H1 (cell line): ENCODE measurements at regions not wholly inside any gene's neighbourhood (a gene's known extent, or its start where the extent isn't known, plus 50 kb on each side); places are given as distances from the start of the nearest gene placed in this dataset.

Experiments
- CTCF ChIA-PET: fragments of 300-600 bp; sonication (Branson Sonifier 250); formaldehyde crosslinking; loops from one replicate; lab custom pipeline; 2021; ENCODE audit not compliant: partially characterized antibody; lab: Charles Lee
- POLR2A ChIA-PET: fragments of 300-600 bp; sonication (Branson Sonifier 250); formaldehyde crosslinking; loops from one replicate; lab custom pipeline; 2021; ENCODE audit warnings: inconsistent platforms; ENCODE audit not compliant: partially characterized antibody; lab: Charles Lee
- DNase-seq, 2 experiments: peaks; one replicate each; pipeline versions ENCODE4 v3.0.0 to v3.0.0-alpha.2; 2010 to 2022; ENCODE audit warnings: low spot score in 2 of 2, low read depth in 1 of 2, mixed read lengths in 1 of 2
- FAIRE-seq: peaks from 2 replicates; lab custom pipeline; 2011; peaks lifted over from hg19 to GRCh38; lab: Jason Lieb, UNC
- H2AFZ ChIP-seq: 2 replicates; pipeline ENCODE4 v1.8.1; 2012; ENCODE audit warnings: low read length, inconsistent platforms
- H2AK5ac ChIP-seq: 2 replicates; pipeline ENCODE4 v1.6.1; 2013; ENCODE audit warnings: low read depth, low read length
- H2BK120ac ChIP-seq: replicated peaks from 2 replicates; pipeline ENCODE3; 2013; ENCODE audit warnings: low read depth, low read length, inconsistent platforms
- H2BK12ac ChIP-seq: 2 replicates; pipeline ENCODE4 v1.6.1; 2013; ENCODE audit warnings: low read depth, low read length
- H2BK15ac ChIP-seq: 2 replicates; pipeline ENCODE4 v1.6.1; 2013; ENCODE audit warnings: low read length
- H2BK20ac ChIP-seq: 2 replicates; pipeline ENCODE4 v1.6.1; 2013; ENCODE audit warnings: low read length
- H2BK5ac ChIP-seq: 2 replicates; pipeline ENCODE4 v1.6.1; 2013; ENCODE audit warnings: low read depth, low read length
- H3K14ac ChIP-seq: 2 replicates; pipeline ENCODE4 v1.6.1; 2013; ENCODE audit warnings: inconsistent platforms; ENCODE audit not compliant: insufficient read length
- H3K18ac ChIP-seq: 2 replicates; pipeline ENCODE4 v1.6.1; 2013; ENCODE audit warnings: low read length; ENCODE audit errors: extremely low read depth
- H3K23ac ChIP-seq: 2 replicates; pipeline ENCODE4 v1.6.1; 2013; ENCODE audit warnings: inconsistent platforms; ENCODE audit not compliant: insufficient read length
- H3K23me2 ChIP-seq: 2 replicates; pipeline ENCODE4 v1.6.1; 2013; ENCODE audit warnings: low read depth, low read length
- H3K27ac ChIP-seq: 2 replicates; pipeline ENCODE4 v1.6.1; 2011; ENCODE audit warnings: low read depth, low read length, inconsistent platforms
- H3K27me3 ChIP-seq, 4 experiments: replicated peaks in 1 of 4; 1 replicate in 1 of 4; 2 replicates in 3 of 4; pipeline versions ENCODE4 v1.6.1 to v1.8.1; 2011 to 2013; ENCODE audit warnings: low read length in 3 of 4, mild to moderate bottlenecking in 3 of 4, inconsistent platforms in 2 of 4, mixed read lengths in 2 of 4, moderate library complexity in 1 of 4; ENCODE audit not compliant: control insufficient read depth in 3 of 4, insufficient read depth in 3 of 4; ENCODE audit errors: extremely low read depth in 1 of 4
- H3K36me3 ChIP-seq, 4 experiments: 2 replicates each; pipeline versions ENCODE4 v1.6.1 to v1.8.1; 2011 to 2013; ENCODE audit warnings: mild to moderate bottlenecking in 4 of 4, low read length in 3 of 4, moderate library complexity in 2 of 4, control low read depth in 1 of 4, inconsistent platforms in 1 of 4; ENCODE audit not compliant: insufficient read depth in 4 of 4, control insufficient read depth in 2 of 4
- H3K4ac ChIP-seq: replicated peaks from 2 replicates; pipeline ENCODE3; 2013; ENCODE audit warnings: low read length, low read depth, mixed read lengths, inconsistent platforms; ENCODE audit not compliant: insufficient read length
- H3K4me1 ChIP-seq, 4 experiments: replicated peaks in 1 of 4; 1 replicate in 1 of 4; 2 replicates in 3 of 4; pipeline versions ENCODE4 v1.6.1 to v1.8.1; 2011 to 2013; ENCODE audit warnings: low read length in 3 of 4, inconsistent platforms in 2 of 4, mixed read lengths in 1 of 4; ENCODE audit not compliant: insufficient read depth in 4 of 4, control insufficient read depth in 3 of 4
- H3K4me2 ChIP-seq, 2 experiments: 2 replicates each; pipeline versions ENCODE4 v1.6.1 to v1.8.1; 2011 to 2013; ENCODE audit warnings: low read depth in 2 of 2, low read length in 2 of 2, control low read depth in 1 of 2, inconsistent platforms in 1 of 2, mild to moderate bottlenecking in 1 of 2; ENCODE audit not compliant: insufficient read depth in 1 of 2
- H3K4me3 ChIP-seq, 4 experiments: fragments of 200-600, 300-600 bp in 1 of 4; sonication (generic), shearing (Covaris generic), sonication (Bioruptor Twin) in 1 of 4; 2 replicates each; pipeline versions ENCODE4 v1.5.1 to v1.8.1; 2011 to 2016; ENCODE audit warnings: low read length in 4 of 4, low read depth in 3 of 4, control low read depth in 2 of 4, inconsistent platforms in 2 of 4, mild to moderate bottlenecking in 2 of 4, mixed read lengths in 1 of 4, moderate library complexity in 1 of 4; ENCODE audit not compliant: insufficient read depth in 2 of 4; ENCODE audit errors: extremely low read depth in 1 of 4
- H3K56ac ChIP-seq: replicated peaks from 2 replicates; pipeline ENCODE3; 2013; ENCODE audit warnings: low read depth, mild to moderate bottlenecking, mixed read lengths, low read length, inconsistent platforms; ENCODE audit not compliant: insufficient read length
- H3K79me1 ChIP-seq: 2 replicates; pipeline ENCODE4 v1.6.1; 2013; ENCODE audit warnings: low read depth, low read length, control low read depth
- H3K79me2 ChIP-seq, 2 experiments: 2 replicates each; pipeline versions ENCODE4 v1.6.1 to v1.8.1; 2012 to 2013; ENCODE audit warnings: low read length in 2 of 2, mild to moderate bottlenecking in 2 of 2, inconsistent platforms in 1 of 2; ENCODE audit not compliant: insufficient read depth in 2 of 2, control insufficient read depth in 1 of 2
- H3K9ac ChIP-seq, 4 experiments: replicated peaks in 1 of 4; 1 replicate in 1 of 4; 2 replicates in 3 of 4; pipeline versions ENCODE4 v1.6.1 to v1.8.1; 2011 to 2013; ENCODE audit warnings: low read depth in 3 of 4, low read length in 3 of 4, control low read depth in 2 of 4, mild to moderate bottlenecking in 2 of 4, moderate library complexity in 2 of 4, inconsistent platforms in 1 of 4; ENCODE audit errors: extremely low read depth in 1 of 4
- H3K9me3 ChIP-seq, 2 experiments: 2 replicates each; pipeline versions ENCODE4 v1.6.1 to v1.8.1; 2012 to 2013; ENCODE audit warnings: mild to moderate bottlenecking in 2 of 2, moderate library complexity in 2 of 2, control low read depth in 1 of 2, inconsistent platforms in 1 of 2, low read depth in 1 of 2, low read length in 1 of 2, mixed read lengths in 1 of 2; ENCODE audit not compliant: insufficient read depth in 2 of 2
- H4K20me1 ChIP-seq, 2 experiments: replicated peaks in 1 of 2; 2 replicates each; pipeline versions ENCODE3 to v1.8.1; 2011 to 2013; ENCODE audit warnings: inconsistent platforms in 2 of 2, low read length in 2 of 2, mild to moderate bottlenecking in 1 of 2; ENCODE audit not compliant: insufficient read depth in 2 of 2, control insufficient read depth in 1 of 2
- H4K5ac ChIP-seq: 2 replicates; pipeline ENCODE4 v1.6.1; 2013; ENCODE audit warnings: low read length, low read depth, mixed read lengths, inconsistent platforms; ENCODE audit not compliant: insufficient read length
- H4K8ac ChIP-seq: 2 replicates; pipeline ENCODE4 v1.8.0; 2013; ENCODE audit warnings: mild to moderate bottlenecking, moderate library complexity, low read length, inconsistent platforms; ENCODE audit not compliant: insufficient read depth; ENCODE audit errors: extremely low read depth
- H4K91ac ChIP-seq: replicated peaks from 2 replicates; pipeline ENCODE3; 2013; ENCODE audit warnings: low read length, mixed read lengths, inconsistent platforms; ENCODE audit not compliant: insufficient read length
- CHD2 ChIP-seq: IDR thresholded peaks from 2 replicates; pipeline ENCODE4 v1.6.1; 2012; ENCODE audit warnings: low read length, improper control_type of control experiment
- CTBP2 ChIP-seq: IDR thresholded peaks from 2 replicates; pipeline ENCODE4 v1.7.0; 2011; ENCODE audit warnings: borderline replicate concordance, mild to moderate bottlenecking, moderate library complexity, mixed read lengths, low read length; ENCODE audit not compliant: insufficient read depth, insufficient read length
- WGBS, 2 experiments: shearing (Covaris generic) in 1 of 2; methylation state at CpG; one replicate each; pipeline versions ENCODE4 v1.1.6 to v1.1.7; 2013 to 2015; ENCODE audit warnings: low lambda C conversion rate in 2 of 2, mixed read lengths in 2 of 2, inconsistent platforms in 1 of 2, low coverage in 1 of 2, missing lambda C conversion rate in 1 of 2; ENCODE audit not compliant: insufficient replicate concordance in 2 of 2, insufficient coverage in 1 of 2, insufficient read length in 1 of 2; ENCODE audit errors: extremely low coverage in 1 of 2, missing lambda C conversion rate in 1 of 2; 5-methylcytosine and 5-hydroxymethylcytosine counted together

GRCh38 chr2:182622231-182622630 lies 93.8 kb upstream of the DNAJC10 start:
- Histone ChIP-seq H3K79me2 (no peaks in the 10 kb centered on the region), H3K18ac (no peak overlapping the region), H2BK5ac (no peak overlapping the region), H4K20me1 (no peaks in the 10 kb centered on the region), H3K56ac (no peak overlapping the region), H3K4me1 (peaks cover 0 to 10% (median 3%) of the 10 kb centered on the region in 4 experiments; a peak in 3 of 7 replicates), H3K36me3 (no peaks in the 10 kb centered on the region), H4K5ac (no peak overlapping the region), H3K4ac (no peak overlapping the region), H3K14ac (no peak overlapping the region), H4K8ac (no peak overlapping the region), H3K23ac (no peak overlapping the region), H2AK5ac (no peak overlapping the region), H3K27ac (no peak overlapping the region), H3K23me2 (no peaks in the 10 kb centered on the region), H3K4me2 (no peak overlapping the region), H4K91ac (no peak overlapping the region), H3K79me1 (no peaks in the 10 kb centered on the region), H2BK15ac (no peak overlapping the region), H3K9me3 (no peaks in the 10 kb centered on the region), H3K27me3 (no peaks in the 10 kb centered on the region), H2BK20ac (no peak overlapping the region), H2AFZ (no peak overlapping the region), H2BK12ac (no peak overlapping the region), H3K9ac (no peak overlapping the region), H3K4me3 (no peak overlapping the region), H2BK120ac (no peak overlapping the region)
- ChIA-PET CTCF (no interaction called here), POLR2A (no interaction called here)
- FAIRE-seq (no peak), DNase-seq (no peak)
- 87% methylated on average over 2 of the region's 2 CpGs; no CpG with 5 or more reads in 1 of the 2 experiments for WGBS, 2 experiments
- TF ChIP-seq CTBP2 (no peak), CHD2 (no peak)
